Naive thymus-derived CD8-positive, alpha-beta T cell (primary cell): ENCODE measurements at regions not wholly inside any gene's neighbourhood (a gene's known extent, or its start where the extent isn't known, plus 50 kb on each side); places are given as distances from the start of the nearest gene placed in this dataset.
"Not testable (repeated sequence)": the region's sequence is repeated elsewhere in the genome, so short reads cannot be mapped to it uniquely, and the experiment has no call there.

Experiments
- ATAC-seq, 2 donors: fragments of 150-1000 bp; cut with Tn5 transposase in 1 of 2; sonication (Bioruptor Pico), chemical (Tn5 transposase) in 1 of 2; 1 replicate in 1 of 2; 2 replicates in 1 of 2; pipeline ENCODE4 v1.10.0; 2021; ENCODE audit warnings: mild to moderate bottlenecking in 2 of 2, moderate library complexity in 2 of 2
- POLR2A ChIA-PET: fragments of 350-600 bp; sonication (Branson Sonifier 250); formaldehyde crosslinking; loops from one replicate; lab custom pipeline; 2021; ENCODE audit warnings: antibody characterized with exemption; lab: Charles Lee
- DNase-seq, 10 donors: peaks; one replicate each; pipeline versions ENCODE4 v3.0.0 to v3.0.0-alpha.2; 2020 to 2022
- H3K27ac Mint-ChIP-seq, 10 donors: one replicate each; pipeline ENCODE4 v1.8.0; 2020 to 2022; ENCODE audit warnings: mild to moderate bottlenecking in 10 of 10, mixed read lengths in 10 of 10, moderate library complexity in 4 of 10, inconsistent platforms in 1 of 10
- H3K27me3 Mint-ChIP-seq, 5 donors: one replicate each; pipeline ENCODE4 v1.8.0; 2021 to 2022; ENCODE audit warnings: mixed read lengths in 5 of 5
- H3K36me3 Mint-ChIP-seq, 3 donors: one replicate each; pipeline ENCODE4 v1.8.0; 2020 to 2022; ENCODE audit warnings: mixed read lengths in 3 of 3, mild to moderate bottlenecking in 2 of 3, inconsistent platforms in 1 of 3
- H3K4me1 Mint-ChIP-seq, 4 donors: one replicate each; pipeline ENCODE4 v1.8.0; 2021 to 2022; ENCODE audit warnings: mixed read lengths in 4 of 4
- H3K4me3 Mint-ChIP-seq, 10 donors: one replicate each; pipeline ENCODE4 v1.8.0; 2020 to 2022; ENCODE audit warnings: mild to moderate bottlenecking in 10 of 10, mixed read lengths in 10 of 10, moderate library complexity in 6 of 10, inconsistent platforms in 1 of 10
- H3K9me3 Mint-ChIP-seq, 9 donors: one replicate each; pipeline ENCODE4 v1.8.0; 2020 to 2022; ENCODE audit warnings: mixed read lengths in 9 of 9, mild to moderate bottlenecking in 3 of 9, inconsistent platforms in 1 of 9, moderate library complexity in 1 of 9

DNA sequence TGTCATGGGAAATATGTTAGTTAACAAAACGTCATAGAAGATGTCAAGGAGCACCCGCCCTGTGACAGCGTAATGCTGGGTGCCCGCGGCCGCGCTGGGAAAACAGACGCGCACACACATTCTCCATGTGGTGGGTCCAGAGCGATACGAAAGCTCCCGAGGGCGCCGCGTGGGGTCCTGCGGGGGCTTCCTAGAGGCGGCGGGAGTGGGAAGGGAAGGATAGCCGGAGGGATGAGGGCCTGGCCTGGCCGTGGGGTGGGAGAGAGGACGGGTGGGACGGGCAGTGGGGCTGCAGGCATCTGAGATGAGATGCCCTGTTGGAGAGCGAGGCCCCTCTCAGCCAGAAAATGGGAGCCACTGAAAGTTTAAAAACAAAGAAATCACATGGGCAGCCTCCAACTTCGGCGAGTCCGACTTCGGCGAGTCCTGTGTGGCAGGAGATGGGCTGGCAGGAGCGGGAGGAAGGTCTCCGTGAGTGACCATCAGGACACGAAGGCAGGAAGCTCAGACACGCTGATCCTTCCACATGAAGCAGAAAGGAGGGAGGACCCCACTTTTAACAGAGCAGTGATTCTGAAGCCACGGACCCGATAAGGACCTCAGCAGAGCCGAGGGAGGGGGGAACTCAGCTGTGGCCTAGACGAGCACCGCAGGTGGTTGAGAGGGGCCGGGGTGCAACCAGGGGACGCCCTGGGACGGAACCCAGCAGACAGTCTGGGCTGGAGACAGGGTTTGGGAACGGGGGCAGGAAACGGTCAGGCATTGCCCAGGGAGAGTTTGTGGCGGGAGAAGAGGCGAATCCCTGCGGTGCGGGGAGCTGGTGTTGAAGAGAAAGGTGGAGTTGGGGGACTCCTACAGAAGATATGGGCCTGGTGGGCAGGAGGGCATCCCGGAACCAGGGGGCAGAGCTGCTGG, 114.1 kb upstream of the FRMD1 start:
- no peak overlapping the region for H3K27ac Mint-ChIP-seq
- peaks cover 0 to 5% (median 0%) of the 10 kb centered on the region in 4 donors for H3K4me1 Mint-ChIP-seq
- H3K27me3 Mint-ChIP-seq: peaks cover 0 to 30% (median 4%) of the 10 kb centered on the region in 5 donors
- H3K4me3 Mint-ChIP-seq: no peak overlapping the region
- no peaks in the 10 kb centered on the region for H3K36me3 Mint-ChIP-seq
- H3K9me3 Mint-ChIP-seq: no peaks in the 10 kb centered on the region
- DNase-seq: no peak
- POLR2A ChIA-PET: no interaction called here
- no peak for ATAC-seq

- peaks cover 0 to 5% (median 0%) of the 10 kb centered on the region in 4 donors for H3K4me1 Mint-ChIP-seq
- no peaks in the 10 kb centered on the region for H3K9me3 Mint-ChIP-seq
- H3K36me3 Mint-ChIP-seq: no peaks in the 10 kb centered on the region
- DNase-seq: no peak
- no peak for ATAC-seq
- peaks cover 0 to 30% (median 4%) of the 10 kb centered on the region in 5 donors for H3K27me3 Mint-ChIP-seq
- H3K27ac Mint-ChIP-seq: no peak overlapping the region
- POLR2A ChIA-PET: no interaction called here
- H3K4me3 Mint-ChIP-seq: no peak overlapping the region
These were observed 113.3 kb upstream of the FRMD1 start for GRCh38 chr6:168192195-168192900.

- no peak for DNase-seq
- Mint-ChIP-seq H3K4me3 (no peak overlapping the region), H3K9me3 (peaks cover 0 to 3% (median 0%) of the 10 kb centered on the region in 9 donors), H3K4me1 (peaks cover 0 to 5% (median 0%) of the 10 kb centered on the region in 4 donors), H3K36me3 (no peaks in the 10 kb centered on the region), H3K27me3 (peaks cover 0 to 30% (median 4%) of the 10 kb centered on the region in 5 donors), H3K27ac (no peak overlapping the region)
- POLR2A ChIA-PET: no interaction called here
- no peak for ATAC-seq
These were observed 111.8 kb upstream of the FRMD1 start for GRCh38 chr6:168190646-168191443.

DNA sequence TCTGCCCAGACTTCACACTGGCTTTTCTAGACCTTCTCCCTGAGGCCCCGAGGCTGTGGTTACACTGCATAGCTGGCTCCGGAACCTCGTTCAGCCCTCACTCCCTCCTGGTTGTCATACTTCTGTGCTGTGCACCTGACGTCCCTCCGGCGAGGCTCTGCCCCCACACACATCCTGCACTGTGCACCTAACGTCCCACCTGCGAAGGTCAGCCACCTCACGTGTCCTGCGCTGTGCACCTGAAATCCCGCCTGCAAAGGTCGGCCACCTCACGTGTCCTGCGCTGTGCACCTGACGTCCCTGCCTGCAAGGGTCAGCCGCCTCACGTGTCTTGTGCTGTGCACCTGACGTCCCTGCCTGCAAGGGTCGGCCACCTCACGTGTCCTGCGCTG, 111.0 kb upstream of the FRMD1 start:
- DNase-seq (no peak), ATAC-seq (no peak)
- POLR2A ChIA-PET: no interaction called here
- Mint-ChIP-seq H3K27ac (no peak overlapping the region), H3K36me3 (no peaks in the 10 kb centered on the region), H3K4me3 (no peak overlapping the region), H3K4me1 (peaks cover 0 to 5% (median 0%) of the 10 kb centered on the region in 4 donors), H3K27me3 (peaks cover 0 to 24% (median 4%) of the 10 kb centered on the region in 5 donors), H3K9me3 (peaks cover 0 to 3% (median 0%) of the 10 kb centered on the region in 9 donors)

DNA sequence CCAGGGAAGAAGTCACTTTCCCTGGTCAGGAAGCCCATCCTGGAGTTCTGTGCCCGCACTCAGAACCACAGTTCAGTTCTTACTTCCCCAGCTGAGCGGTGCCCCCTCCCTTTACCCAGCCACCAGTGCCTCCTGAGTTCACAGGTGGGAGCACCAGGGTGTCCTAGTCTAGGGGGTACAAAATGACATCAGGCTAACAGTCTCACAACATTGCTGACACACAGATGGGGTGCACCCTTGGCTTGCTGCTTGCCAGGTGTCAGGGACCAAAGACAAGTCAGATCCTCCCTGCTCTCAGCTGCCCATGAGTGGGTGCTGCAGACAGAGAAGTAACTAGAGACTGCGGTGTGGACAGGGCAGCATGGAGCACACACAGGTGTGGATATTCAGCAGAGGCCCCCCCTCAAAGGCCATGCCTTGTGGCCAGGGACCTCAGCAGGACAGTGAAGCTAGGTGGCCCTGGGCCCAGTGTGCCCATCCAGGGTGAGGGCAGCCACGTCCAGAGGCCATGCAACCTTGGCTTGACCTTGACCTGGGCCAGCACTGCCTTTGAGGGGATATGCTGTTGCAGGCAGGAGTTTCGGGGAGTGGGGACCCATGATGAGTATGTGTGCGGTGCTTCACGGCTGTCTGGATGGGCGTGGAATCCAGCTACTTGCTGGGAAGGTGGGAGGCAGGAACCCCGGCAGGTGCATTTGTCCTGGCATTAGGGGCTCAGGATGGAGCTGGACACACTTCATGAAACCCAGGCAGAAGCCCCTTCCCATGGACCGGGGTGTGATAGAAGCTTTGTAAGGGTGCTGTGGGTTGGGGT, 110.4 kb upstream of the FRMD1 start:
- POLR2A ChIA-PET: no interaction called here
- Mint-ChIP-seq H3K27ac (no peak overlapping the region), H3K36me3 (no peaks in the 10 kb centered on the region), H3K9me3 (peaks cover 0 to 3% (median 0%) of the 10 kb centered on the region in 9 donors), H3K4me1 (peaks cover 0 to 3% (median 0%) of the 10 kb centered on the region in 4 donors), H3K27me3 (peaks cover 0 to 20% (median 3%) of the 10 kb centered on the region in 5 donors), H3K4me3 (no peak overlapping the region)
- no peak for ATAC-seq
- DNase-seq: no peak

DNA sequence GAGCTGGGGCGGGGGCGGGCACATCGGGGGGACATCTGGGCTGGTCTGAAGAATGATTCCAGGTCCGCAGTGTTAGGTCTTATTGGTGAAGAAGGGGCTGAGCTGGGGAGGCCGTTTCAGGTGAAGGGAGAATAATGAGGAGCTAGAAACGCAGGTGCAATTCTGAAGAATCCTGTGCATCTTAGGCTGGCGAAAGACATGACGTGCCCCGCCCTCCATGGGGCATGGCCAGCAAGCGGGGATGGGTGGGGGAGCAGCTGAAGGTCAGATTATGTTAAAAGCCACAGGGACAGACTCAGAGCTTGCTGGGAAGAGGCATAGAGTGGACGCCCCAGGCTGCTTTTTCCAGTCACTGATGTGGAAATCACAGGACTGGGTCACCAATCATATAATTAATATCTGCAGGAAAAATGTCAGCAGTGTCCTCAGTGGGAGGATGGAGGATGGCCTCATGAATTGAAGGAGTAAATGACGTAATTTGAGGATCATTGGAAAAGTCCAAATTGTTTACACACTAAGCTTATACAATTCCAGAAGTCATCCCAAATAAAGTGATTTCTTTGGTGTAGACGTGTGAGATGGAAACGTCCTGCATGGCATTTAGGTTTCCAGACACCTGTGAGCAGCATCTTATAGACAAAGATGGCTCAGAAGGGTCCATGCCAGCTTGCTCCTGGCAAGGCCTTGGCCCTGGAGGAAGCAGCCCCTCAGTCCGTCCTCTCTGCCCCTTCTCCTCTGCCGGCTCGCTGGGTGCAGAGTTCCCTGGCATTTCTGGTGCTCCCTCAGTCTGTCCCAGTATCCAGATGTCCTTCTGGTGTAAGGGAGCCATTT, 109.6 kb upstream of the FRMD1 start:
- Mint-ChIP-seq H3K4me3 (no peak overlapping the region), H3K9me3 (peaks cover 0 to 3% (median 0%) of the 10 kb centered on the region in 9 donors), H3K36me3 (no peaks in the 10 kb centered on the region), H3K27ac (no peak overlapping the region), H3K4me1 (peaks cover 0 to 3% (median 0%) of the 10 kb centered on the region in 4 donors), H3K27me3 (peaks cover 0 to 18% (median 3%) of the 10 kb centered on the region in 5 donors)
- POLR2A ChIA-PET: no interaction called here
- no peak for ATAC-seq
- DNase-seq: no peak

GRCh38 chr6:168186438-168186837, 107.4 kb upstream of the FRMD1 start:
- POLR2A ChIA-PET: no interaction called here
- Mint-ChIP-seq H3K4me1 (peaks cover 0 to 1% (median 0%) of the 10 kb centered on the region in 4 donors), H3K36me3 (no peaks in the 10 kb centered on the region), H3K27ac (no peak overlapping the region), H3K9me3 (peaks cover 0 to 3% (median 0%) of the 10 kb centered on the region in 9 donors), H3K4me3 (no peak overlapping the region), H3K27me3 (peaks cover 0 to 5% (median 2%) of the 10 kb centered on the region in 5 donors)
- ATAC-seq: no peak
- no peak for DNase-seq

GRCh38 chr6:168186018-168186417, 107.0 kb upstream of the FRMD1 start:
- not testable (repeated sequence) for H3K27ac Mint-ChIP-seq

DNA sequence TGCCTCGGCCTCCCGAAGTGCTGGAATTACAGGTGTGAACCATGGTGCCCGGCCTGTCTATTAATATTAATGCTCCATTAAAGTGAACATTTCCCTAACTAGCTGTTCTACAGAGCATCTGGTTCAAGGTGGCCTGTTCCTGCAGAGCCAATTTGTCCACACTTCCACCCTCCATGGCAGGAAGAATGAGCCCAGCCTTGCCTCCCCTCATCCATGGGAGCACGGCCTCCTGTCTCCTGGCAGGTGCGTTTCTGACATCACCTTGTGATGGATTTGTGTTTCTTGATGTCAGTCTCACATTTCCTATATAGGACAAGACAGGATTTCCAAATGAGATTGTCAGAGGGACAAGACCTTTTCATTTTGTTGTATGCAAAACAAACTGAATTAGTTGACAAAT, 105.7 kb upstream of the FRMD1 start:
- POLR2A ChIA-PET: no interaction called here
- Mint-ChIP-seq H3K27me3 (peaks cover 0 to 2% (median 0%) of the 10 kb centered on the region in 5 donors), H3K9me3 (peaks cover 0 to 3% (median 0%) of the 10 kb centered on the region in 9 donors), H3K27ac (no peak overlapping the region), H3K4me3 (no peak overlapping the region), H3K36me3 (no peaks in the 10 kb centered on the region), H3K4me1 (peaks cover 0 to 1% (median 0%) of the 10 kb centered on the region in 4 donors)
- no peak for ATAC-seq
- no peak for DNase-seq

More at GRCh38 chr6:168186018-168186417, 107.0 kb upstream of the FRMD1 start:
- H3K36me3 Mint-ChIP-seq, H3K4me1 Mint-ChIP-seq, DNase-seq, H3K27me3 Mint-ChIP-seq, H3K4me3 Mint-ChIP-seq, ATAC-seq, POLR2A ChIA-PET, H3K9me3 Mint-ChIP-seq: not testable (repeated sequence)

DNA sequence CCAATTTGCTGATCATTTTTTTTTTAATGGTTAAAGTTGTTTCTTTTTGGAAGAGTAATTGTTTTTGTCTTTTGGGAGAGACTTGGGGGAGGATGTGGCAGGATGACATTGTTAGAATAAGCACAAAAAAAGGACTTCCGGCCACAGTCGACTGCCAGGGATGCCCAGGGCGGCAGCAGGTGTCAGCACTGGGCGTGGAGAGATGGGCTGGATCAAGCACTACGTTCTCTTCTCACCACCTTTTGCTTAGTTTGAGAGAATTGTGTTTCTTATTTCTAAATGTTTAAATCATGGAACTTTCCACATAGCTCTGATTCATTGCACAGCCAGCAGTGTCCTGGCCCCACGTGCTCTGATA, 104.6 kb upstream of the FRMD1 start:
- no peaks in the 10 kb centered on the region for H3K4me1 Mint-ChIP-seq
- no peak for ATAC-seq
- no peak for DNase-seq
- H3K9me3 Mint-ChIP-seq: peaks cover 0 to 3% (median 0%) of the 10 kb centered on the region in 9 donors
- H3K27me3 Mint-ChIP-seq: peaks cover 0 to 8% (median 6%) of the 10 kb centered on the region in 5 donors
- no peaks in the 10 kb centered on the region for H3K36me3 Mint-ChIP-seq
- no peak overlapping the region for H3K27ac Mint-ChIP-seq
- POLR2A ChIA-PET: no interaction called here
- H3K4me3 Mint-ChIP-seq: no peak overlapping the region

DNA sequence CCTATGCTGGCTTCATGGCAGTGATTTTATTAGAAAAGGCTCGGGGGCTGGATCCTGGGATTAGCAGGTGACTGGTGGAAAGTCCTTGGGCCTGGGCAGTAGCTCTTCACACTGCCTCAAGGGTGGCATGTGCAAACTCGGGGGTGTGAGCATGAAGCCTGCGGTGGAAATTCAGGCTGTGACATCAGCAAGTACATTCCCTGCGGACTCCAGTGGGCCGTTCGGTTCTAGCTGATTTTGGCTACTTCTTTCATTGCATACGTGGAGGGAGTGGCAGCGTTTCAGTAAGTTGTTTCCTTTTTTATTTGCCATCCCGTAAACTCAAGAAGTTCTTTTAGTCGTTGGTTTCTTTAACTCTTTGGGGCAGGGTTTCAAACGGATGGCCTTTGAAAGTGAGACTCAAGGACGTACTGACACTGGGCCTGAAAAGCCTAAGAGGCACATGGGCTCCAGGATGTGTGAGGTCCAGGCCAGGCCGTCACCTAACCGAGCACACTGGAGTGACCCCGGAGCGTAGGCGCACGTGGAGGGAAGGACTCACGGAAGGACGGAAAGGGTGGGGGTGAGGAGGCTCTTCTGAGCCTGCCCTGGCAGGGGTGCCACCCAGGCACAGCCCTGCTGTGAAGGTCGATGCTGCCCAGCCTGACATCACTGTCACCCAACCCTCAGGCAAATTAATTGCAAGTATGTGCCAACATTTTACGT, 104.0 kb upstream of the FRMD1 start:
- Mint-ChIP-seq H3K36me3 (no peaks in the 10 kb centered on the region), H3K4me1 (no peaks in the 10 kb centered on the region), H3K27me3 (peaks cover 0 to 11% (median 6%) of the 10 kb centered on the region in 5 donors), H3K9me3 (peaks cover 0 to 3% (median 0%) of the 10 kb centered on the region in 9 donors), H3K4me3 (no peak overlapping the region), H3K27ac (no peak overlapping the region)
- no peak for DNase-seq
- POLR2A ChIA-PET: no interaction called here
- no peak for ATAC-seq
